ENCODE measurements at regions not wholly inside any gene's neighbourhood (a gene's known extent, or its start where the extent isn't known, plus 50 kb on each side); places are given as distances from the start of the nearest gene placed in this dataset.

DNA sequence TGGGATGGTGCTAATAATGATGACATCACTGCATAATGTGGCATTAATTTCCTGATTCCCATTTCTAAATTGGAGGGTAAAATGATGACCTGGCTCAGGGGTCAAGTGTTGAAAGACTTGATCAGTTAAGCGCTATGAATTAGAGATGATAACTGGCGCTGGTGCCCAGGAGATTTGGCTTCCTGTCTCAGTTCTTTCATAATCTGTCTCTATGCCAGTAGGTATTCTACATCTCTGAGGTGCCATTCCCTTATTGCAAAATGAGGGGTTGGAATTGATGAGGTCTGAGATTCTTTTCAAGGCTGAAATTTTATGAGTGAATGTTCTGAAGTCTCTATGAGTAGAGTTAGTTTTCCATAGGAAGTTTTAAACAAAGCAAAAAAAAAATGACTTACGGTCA is 1715.1 kb upstream of the WWC1 start:
- Mint-ChIP-seq H3K4me1 (no peaks in the 10 kb centered on the region), H3K27me3 (ENCODE audit: low read depth in 3 of 3) (peaks cover 0 to 1% (median 0%) of the 10 kb centered on the region in 3 donors), H3K4me3 (no peak overlapping the region), H3K9me3 (peaks cover 0 to 8% (median 4%) of the 10 kb centered on the region in 7 donors), H3K36me3 (no peaks in the 10 kb centered on the region), H3K27ac (no peak overlapping the region)
- WGBS (ENCODE audit: insufficient coverage), result no CpG with 5 or more reads among the region's 3 CpGs
- no peaks in the 10 kb centered on the region for H3K79me2 ChIP-seq (ENCODE audit: insufficient read depth, low read length)
- peaks cover 0 to 8% of the 10 kb centered on the region in 2 donors for H3K9me3 ChIP-seq (replicated peaks in 1 of 2; ENCODE audit: control insufficient read depth in 1 of 2, insufficient read depth in 1 of 2, low read length in 2 of 2)
- no peaks in the 10 kb centered on the region for H3K27me3 ChIP-seq (ENCODE audit: control insufficient read depth in 2 of 2, insufficient read depth in 2 of 2, low read length in 2 of 2)
- no peak for DNase-seq
- intact Hi-C loops (cut with micrococcal nuclease), result no loop called here
- H3K4me2 ChIP-seq (replicated peaks; ENCODE audit: extremely low read depth, low read length, poor library complexity, severe bottlenecking), result no peak overlapping the region
- no peaks in the 10 kb centered on the region for H4K20me1 ChIP-seq (ENCODE audit: insufficient read depth, low read length)
- no peaks in the 10 kb centered on the region for H3K36me3 ChIP-seq (replicated peaks in 1 of 2; ENCODE audit: control insufficient read depth in 1 of 2, insufficient read depth in 2 of 2, low read length in 2 of 2)
- no peak overlapping the region for H2AFZ ChIP-seq (ENCODE audit: insufficient read depth, low read depth, low read length, poor library complexity, severe bottlenecking)
- no peak overlapping the region for H3K27ac ChIP-seq (ENCODE audit: low read depth in 1 of 2, low read length in 2 of 2)
- H3K9ac ChIP-seq (ENCODE audit: insufficient read depth, low read length, poor library complexity, severe bottlenecking), result no peak overlapping the region
- TF ChIP-seq, protein P1, sequence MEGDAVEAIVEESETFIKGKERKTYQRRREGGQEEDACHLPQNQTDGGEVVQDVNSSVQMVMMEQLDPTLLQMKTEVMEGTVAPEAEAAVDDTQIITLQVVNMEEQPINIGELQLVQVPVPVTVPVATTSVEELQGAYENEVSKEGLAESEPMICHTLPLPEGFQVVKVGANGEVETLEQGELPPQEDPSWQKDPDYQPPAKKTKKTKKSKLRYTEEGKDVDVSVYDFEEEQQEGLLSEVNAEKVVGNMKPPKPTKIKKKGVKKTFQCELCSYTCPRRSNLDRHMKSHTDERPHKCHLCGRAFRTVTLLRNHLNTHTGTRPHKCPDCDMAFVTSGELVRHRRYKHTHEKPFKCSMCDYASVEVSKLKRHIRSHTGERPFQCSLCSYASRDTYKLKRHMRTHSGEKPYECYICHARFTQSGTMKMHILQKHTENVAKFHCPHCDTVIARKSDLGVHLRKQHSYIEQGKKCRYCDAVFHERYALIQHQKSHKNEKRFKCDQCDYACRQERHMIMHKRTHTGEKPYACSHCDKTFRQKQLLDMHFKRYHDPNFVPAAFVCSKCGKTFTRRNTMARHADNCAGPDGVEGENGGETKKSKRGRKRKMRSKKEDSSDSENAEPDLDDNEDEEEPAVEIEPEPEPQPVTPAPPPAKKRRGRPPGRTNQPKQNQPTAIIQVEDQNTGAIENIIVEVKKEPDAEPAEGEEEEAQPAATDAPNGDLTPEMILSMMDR (IDR thresholded peaks at IDR 0.05), result no peak
- no peak overlapping the region for H3K4me3 ChIP-seq (replicated peaks in 1 of 3; ENCODE audit: low read depth in 2 of 3, low read length in 3 of 3)
- H3K4me1 ChIP-seq (ENCODE audit: control insufficient read depth in 1 of 2, insufficient read depth in 2 of 2, low read length in 2 of 2), result no peaks in the 10 kb centered on the region

DNA sequence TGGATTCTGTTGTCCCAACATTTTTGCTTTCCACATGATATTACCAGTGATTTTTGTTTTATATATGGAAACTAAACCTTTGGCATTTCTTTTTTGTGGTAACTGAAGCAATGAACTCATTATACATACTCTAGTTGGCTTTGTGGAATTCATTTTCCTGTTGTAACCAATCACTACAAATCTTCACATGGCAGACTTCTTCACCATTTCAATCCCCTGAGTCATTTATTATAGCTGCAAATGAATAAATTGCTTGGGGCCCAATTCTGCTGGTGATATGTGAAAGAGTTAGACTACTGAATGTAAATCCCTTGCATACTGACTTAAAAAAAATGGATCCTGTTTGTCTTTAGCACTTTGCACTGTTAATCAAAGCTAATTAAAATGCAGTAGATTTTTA is 1709.6 kb upstream of the WWC1 start:
- TF ChIP-seq, protein P1 (IDR thresholded peaks at IDR 0.05), result no peak
- no peak overlapping the region for H2AFZ ChIP-seq (ENCODE audit: insufficient read depth, low read depth, low read length, poor library complexity, severe bottlenecking)
- H3K9ac ChIP-seq (ENCODE audit: insufficient read depth, low read length, poor library complexity, severe bottlenecking), result no peak overlapping the region
- H3K4me1 ChIP-seq (ENCODE audit: control insufficient read depth in 1 of 2, insufficient read depth in 2 of 2, low read length in 2 of 2), result no peaks in the 10 kb centered on the region
- H3K27me3 ChIP-seq (ENCODE audit: control insufficient read depth in 2 of 2, insufficient read depth in 2 of 2, low read length in 2 of 2), result no peaks in the 10 kb centered on the region
- intact Hi-C loops (cut with micrococcal nuclease), result no loop called here
- H3K9me3 ChIP-seq (replicated peaks in 1 of 2; ENCODE audit: control insufficient read depth in 1 of 2, insufficient read depth in 1 of 2, low read length in 2 of 2), result peaks cover 0 to 8% of the 10 kb centered on the region in 2 donors
- Mint-ChIP-seq H3K4me1 (no peaks in the 10 kb centered on the region), H3K27ac (no peak overlapping the region), H3K36me3 (no peaks in the 10 kb centered on the region), H3K27me3 (ENCODE audit: low read depth in 3 of 3) (peaks cover 0 to 2% (median 1%) of the 10 kb centered on the region in 3 donors), H3K9me3 (peaks cover 0 to 11% (median 5%) of the 10 kb centered on the region in 7 donors), H3K4me3 (no peak overlapping the region)
- no peaks in the 10 kb centered on the region for H3K79me2 ChIP-seq (ENCODE audit: insufficient read depth, low read length)
- no peak overlapping the region for H3K4me2 ChIP-seq (replicated peaks; ENCODE audit: extremely low read depth, low read length, poor library complexity, severe bottlenecking)
- H3K4me3 ChIP-seq (replicated peaks in 1 of 3; ENCODE audit: low read depth in 2 of 3, low read length in 3 of 3), result no peak overlapping the region
- no peaks in the 10 kb centered on the region for H4K20me1 ChIP-seq (ENCODE audit: insufficient read depth, low read length)
- no peaks in the 10 kb centered on the region for H3K36me3 ChIP-seq (replicated peaks in 1 of 2; ENCODE audit: control insufficient read depth in 1 of 2, insufficient read depth in 2 of 2, low read length in 2 of 2)
- no peak for DNase-seq
- H3K27ac ChIP-seq (ENCODE audit: low read depth in 1 of 2, low read length in 2 of 2), result no peak overlapping the region

All from CD14-positive monocyte (primary cell).